ENCODE measurements at regions not wholly inside any gene's neighbourhood (a gene's known extent, or its start where the extent isn't known, plus 50 kb on each side); places are given as distances from the start of the nearest gene placed in this dataset.

GRCh38 chr12:91974541-91975085 lies 171.0 kb downstream of the BTG1 start:
- ATAC-seq (replicated peaks) (no peak), DNase-seq (no peak)
- H3K4me1 Mint-ChIP-seq, result peaks cover 0 to 1% of the 10 kb centered on the region in 2 donors
- no peaks in the 10 kb centered on the region for H3K27me3 Mint-ChIP-seq
- H3K9me3 Mint-ChIP-seq, result peaks cover 4 to 6% of the 10 kb centered on the region in 2 donors
- no peak overlapping the region for H3K4me3 Mint-ChIP-seq
- no peak overlapping the region for H3K27ac Mint-ChIP-seq
- H3K36me3 Mint-ChIP-seq, result peaks cover 0 to 8% of the 10 kb centered on the region in 2 donors

- peaks cover 0 to 1% of the 10 kb centered on the region in 2 donors for H3K4me1 Mint-ChIP-seq
- H3K9me3 Mint-ChIP-seq, result peaks cover 6% of the 10 kb centered on the region in 2 donors
- H3K36me3 Mint-ChIP-seq, result peaks cover 0 to 8% of the 10 kb centered on the region in 2 donors
- no peak for ATAC-seq (replicated peaks)
- no peak overlapping the region for H3K4me3 Mint-ChIP-seq
- no peak for DNase-seq
- no peak overlapping the region for H3K27ac Mint-ChIP-seq
- H3K27me3 Mint-ChIP-seq, result no peaks in the 10 kb centered on the region
Measured at GRCh38 chr12:91973813-91974212, 171.8 kb downstream of the BTG1 start.

GRCh38 chr12:91972896-91973295 lies 172.8 kb downstream of the BTG1 start:
- DNase-seq (no peak), ATAC-seq (replicated peaks) (no peak)
- Mint-ChIP-seq H3K27ac (no peak overlapping the region), H3K9me3 (peaks cover 6% of the 10 kb centered on the region in 2 donors), H3K27me3 (no peaks in the 10 kb centered on the region), H3K4me3 (no peak overlapping the region), H3K4me1 (peaks cover 0 to 2% of the 10 kb centered on the region in 2 donors), H3K36me3 (peaks cover 0 to 8% of the 10 kb centered on the region in 2 donors)

GRCh38 chr12:91968777-91969171 lies 176.9 kb downstream of the BTG1 start:
- peaks cover 0 to 3% of the 10 kb centered on the region in 2 donors for H3K36me3 Mint-ChIP-seq

GRCh38 chr12:91968076-91968776 lies 177.4 kb downstream of the BTG1 start:
- H3K36me3 Mint-ChIP-seq, result peaks cover 0 to 4% of the 10 kb centered on the region in 2 donors
- no peak overlapping the region for H3K4me3 Mint-ChIP-seq
- DNase-seq (no peak), ATAC-seq (replicated peaks) (no peak)
- peaks cover 0 to 12% of the 10 kb centered on the region in 2 donors for H3K4me1 Mint-ChIP-seq
- H3K27me3 Mint-ChIP-seq, result peaks cover 3 to 5% of the 10 kb centered on the region in 2 donors
- H3K27ac Mint-ChIP-seq, result no peak overlapping the region
- peaks cover 6% of the 10 kb centered on the region in 2 donors for H3K9me3 Mint-ChIP-seq

More at GRCh38 chr12:91968777-91969171, 176.9 kb downstream of the BTG1 start:
- H3K4me3 Mint-ChIP-seq, result no peak overlapping the region
- no peak for DNase-seq
- peaks cover 0 to 12% of the 10 kb centered on the region in 2 donors for H3K4me1 Mint-ChIP-seq
- peaks cover 5 to 6% of the 10 kb centered on the region in 2 donors for H3K9me3 Mint-ChIP-seq
- peaks cover 3 to 5% of the 10 kb centered on the region in 2 donors for H3K27me3 Mint-ChIP-seq
- no peak overlapping the region for H3K27ac Mint-ChIP-seq
- ATAC-seq (replicated peaks), result no peak

GRCh38 chr12:91967590-91967989 lies 178.1 kb downstream of the BTG1 start:
- no peak overlapping the region for H3K27ac Mint-ChIP-seq
- no peak for DNase-seq
- peaks cover 0 to 12% of the 10 kb centered on the region in 2 donors for H3K4me1 Mint-ChIP-seq
- H3K9me3 Mint-ChIP-seq, result peaks cover 6 to 7% of the 10 kb centered on the region in 2 donors
- H3K27me3 Mint-ChIP-seq, result peaks cover 3 to 5% of the 10 kb centered on the region in 2 donors
- no peak overlapping the region for H3K4me3 Mint-ChIP-seq
- H3K36me3 Mint-ChIP-seq, result peaks cover 0 to 7% of the 10 kb centered on the region in 2 donors
- ATAC-seq (replicated peaks), result no peak

- Mint-ChIP-seq H3K9me3 (peaks cover 0 to 7% of the 10 kb centered on the region in 2 donors), H3K27me3 (peaks cover 3 to 5% of the 10 kb centered on the region in 2 donors), H3K4me3 (no peak overlapping the region), H3K36me3 (peaks cover 0 to 4% of the 10 kb centered on the region in 2 donors), H3K4me1 (peaks cover 0 to 12% of the 10 kb centered on the region in 2 donors), H3K27ac (no peak overlapping the region)
- no peak for DNase-seq
- ATAC-seq (replicated peaks), result no peak
Measured at GRCh38 chr12:91965781-91966180, 179.9 kb downstream of the BTG1 start.

GRCh38 chr12:91964501-91964900 lies 181.1 kb downstream of the BTG1 start:
- DNase-seq (no peak), ATAC-seq (replicated peaks) (no peak)

GRCh38 chr12:91959220-91959619 lies 186.4 kb downstream of the BTG1 start:
- H3K36me3 Mint-ChIP-seq, result peaks cover 0 to 4% of the 10 kb centered on the region in 2 donors
- H3K27me3 Mint-ChIP-seq, result no peaks in the 10 kb centered on the region
- peaks cover 0 to 7% of the 10 kb centered on the region in 2 donors for H3K4me1 Mint-ChIP-seq
- ATAC-seq (replicated peaks), result no peak
- H3K9me3 Mint-ChIP-seq, result peaks cover 3 to 4% of the 10 kb centered on the region in 2 donors
- no peak overlapping the region for H3K4me3 Mint-ChIP-seq
- H3K27ac Mint-ChIP-seq, result no peak overlapping the region
- DNase-seq, result no peak

More at GRCh38 chr12:91964501-91964900, 181.1 kb downstream of the BTG1 start:
- Mint-ChIP-seq H3K27ac (no peak overlapping the region), H3K9me3 (peaks cover 0 to 4% of the 10 kb centered on the region in 2 donors), H3K4me3 (no peak overlapping the region), H3K36me3 (peaks cover 0 to 4% of the 10 kb centered on the region in 2 donors), H3K4me1 (peaks cover 0 to 12% of the 10 kb centered on the region in 2 donors), H3K27me3 (peaks cover 3 to 5% of the 10 kb centered on the region in 2 donors)

GRCh38 chr12:91958816-91959215 lies 186.8 kb downstream of the BTG1 start:
- H3K36me3 Mint-ChIP-seq, result peaks cover 0 to 4% of the 10 kb centered on the region in 2 donors
- no peaks in the 10 kb centered on the region for H3K27me3 Mint-ChIP-seq
- no peak overlapping the region for H3K4me3 Mint-ChIP-seq
- ATAC-seq (replicated peaks), result no peak
- no peak overlapping the region for H3K27ac Mint-ChIP-seq
- H3K4me1 Mint-ChIP-seq, result peaks cover 0 to 7% of the 10 kb centered on the region in 2 donors
- no peak for DNase-seq
- peaks cover 3 to 4% of the 10 kb centered on the region in 2 donors for H3K9me3 Mint-ChIP-seq

- DNase-seq, result no peak
- no peak overlapping the region for H3K27ac Mint-ChIP-seq
- peaks cover 2 to 3% of the 10 kb centered on the region in 2 donors for H3K9me3 Mint-ChIP-seq
- H3K4me1 Mint-ChIP-seq, result peaks cover 3 to 19% of the 10 kb centered on the region in 2 donors
- no peaks in the 10 kb centered on the region for H3K27me3 Mint-ChIP-seq
- no peak overlapping the region for H3K4me3 Mint-ChIP-seq
- ATAC-seq (replicated peaks), result no peak
- no peaks in the 10 kb centered on the region for H3K36me3 Mint-ChIP-seq
Measured at GRCh38 chr12:91954747-91955146, 190.9 kb downstream of the BTG1 start.

- peaks cover 3 to 20% of the 10 kb centered on the region in 2 donors for H3K4me1 Mint-ChIP-seq
- H3K36me3 Mint-ChIP-seq, result no peaks in the 10 kb centered on the region
- no peak overlapping the region for H3K27ac Mint-ChIP-seq
- DNase-seq (no peak), ATAC-seq (replicated peaks) (no peak)
- H3K27me3 Mint-ChIP-seq, result no peaks in the 10 kb centered on the region
- peaks cover 2 to 3% of the 10 kb centered on the region in 2 donors for H3K9me3 Mint-ChIP-seq
- H3K4me3 Mint-ChIP-seq, result no peak overlapping the region
Measured at GRCh38 chr12:91954326-91954725, 191.3 kb downstream of the BTG1 start.

GRCh38 chr12:91952916-91953315 lies 192.7 kb downstream of the BTG1 start:
- Mint-ChIP-seq H3K9me3 (peaks cover 2 to 3% of the 10 kb centered on the region in 2 donors), H3K4me3 (no peak overlapping the region), H3K4me1 (peaks cover 9 to 31% of the 10 kb centered on the region in 2 donors), H3K27me3 (no peaks in the 10 kb centered on the region), H3K27ac (no peak overlapping the region), H3K36me3 (no peaks in the 10 kb centered on the region)
- DNase-seq, result no peak
- no peak for ATAC-seq (replicated peaks)

- Mint-ChIP-seq H3K4me3 (no peak overlapping the region), H3K27ac (no peak overlapping the region), H3K36me3 (no peaks in the 10 kb centered on the region), H3K27me3 (no peaks in the 10 kb centered on the region), H3K4me1 (peaks cover 15 to 36% of the 10 kb centered on the region in 2 donors), H3K9me3 (peaks cover 0 to 2% of the 10 kb centered on the region in 2 donors)
- ATAC-seq (replicated peaks) (no peak), DNase-seq (no peak)
Measured at GRCh38 chr12:91951571-91951970, 194.1 kb downstream of the BTG1 start.

- ATAC-seq (replicated peaks) (no peak), DNase-seq (no peak)
- H3K4me1 Mint-ChIP-seq, result peaks cover 22 to 43% of the 10 kb centered on the region in 2 donors
- H3K36me3 Mint-ChIP-seq, result peaks cover 2 to 4% of the 10 kb centered on the region in 2 donors
- H3K4me3 Mint-ChIP-seq, result no peak overlapping the region
- H3K27me3 Mint-ChIP-seq, result no peaks in the 10 kb centered on the region
- peaks cover 0 to 3% of the 10 kb centered on the region in 2 donors for H3K9me3 Mint-ChIP-seq
- H3K27ac Mint-ChIP-seq, result no peak overlapping the region
Measured at GRCh38 chr12:91948504-91948903, 197.1 kb downstream of the BTG1 start.
